K562 (cell line): ENCODE measurements at regions not wholly inside any gene's neighbourhood (a gene's known extent, or its start where the extent isn't known, plus 50 kb on each side); places are given as distances from the start of the nearest gene placed in this dataset.
A peak's percentile ranks its signal among the peaks of the same experiment; 100 is the strongest.

Source experiments
- CSDE1 ChIP-seq, 2 experiments: fragments of 450-650 bp; IDR thresholded peaks; 2 replicates each; pipeline ENCODE4 v1.6.1; 2016; ENCODE audit warnings: mild to moderate bottlenecking in 1 of 2
- EP300 ChIP-seq: IDR thresholded peaks from 2 replicates; pipeline ENCODE4 v1.6.1; 2012; ENCODE audit warnings: low read length, improper control_type of control experiment
- GATAD2A ChIP-seq: fragments of 450-650 bp; IDR thresholded peaks from 2 replicates; pipeline ENCODE4 v1.6.1; 2017
- HMGN3 ChIP-seq: IDR thresholded peaks from 2 replicates; pipeline ENCODE4 v1.6.1; 2011; ENCODE audit warnings: borderline replicate concordance, low read depth, mild to moderate bottlenecking, mixed read lengths, low read length; ENCODE audit not compliant: insufficient read length; ENCODE audit errors: extremely low read depth
- HNRNPUL1 ChIP-seq: fragments of 200-400 bp; formaldehyde crosslinking; IDR thresholded peaks from 2 replicates; pipeline ENCODE4 v1.6.1; 2017; ENCODE audit warnings: low read length
- JUND ChIP-seq, 2 experiments: IDR thresholded peaks; 2 replicates in 1 of 2; 3 replicates in 1 of 2; pipeline ENCODE4 v1.6.1; 2011; ENCODE audit warnings: borderline replicate concordance in 2 of 2, low read depth in 2 of 2, low read length in 2 of 2, improper control_type of control experiment in 1 of 2, missing biosample characterization in 1 of 2, missing genetic modification characterization in 1 of 2, missing genetic modification reagents in 1 of 2
- KAT2B ChIP-seq: IDR thresholded peaks from one replicate; pipeline ENCODE4 v1.6.1; 2012; ENCODE audit warnings: low read depth, mild to moderate bottlenecking, control low read depth, inconsistent platforms, low read length, moderate library complexity
- NFXL1 ChIP-seq: fragments of 450-650 bp; formaldehyde crosslinking; IDR thresholded peaks from 2 replicates; pipeline ENCODE4 v1.4.0; 2021; ENCODE audit warnings: mild to moderate bottlenecking
- RUNX1 ChIP-seq: sonication (generic); IDR thresholded peaks from 2 replicates; pipeline ENCODE4 v1.6.1; 2016; ENCODE audit warnings: antibody characterized with exemption, low read depth
- SMARCA4 ChIP-seq: fragments of 450-650 bp; IDR thresholded peaks from 2 replicates; pipeline ENCODE4 v1.6.1; 2016
- TGIF2 ChIP-seq: sonication (generic); formaldehyde crosslinking; IDR thresholded peaks from 2 replicates; pipeline ENCODE4 v1.8.1; 2022; ENCODE audit warnings: mild to moderate bottlenecking, missing genetic modification reagents, moderate library complexity
- ZNF24 ChIP-seq: fragments of 450-650 bp; IDR thresholded peaks from 2 replicates; pipeline ENCODE4 v1.6.1; 2016
- ZNF398 ChIP-seq: fragments of 250-450 bp; sonication (Bioruptor Pico); IDR thresholded peaks from 2 replicates; pipeline ENCODE4 v1.8.0; 2021; ENCODE audit warnings: moderate library complexity, mild to moderate bottlenecking, inconsistent platforms
- ZNF785 ChIP-seq: fragments of 250-450 bp; sonication (Bioruptor Pico); IDR thresholded peaks from 2 replicates; pipeline ENCODE4 v1.4.0; 2020; ENCODE audit warnings: mild to moderate bottlenecking
- TF ChIP-seq, protein P1 (sequence below), 2 experiments: fragments of 450-650 bp in 1 of 2; sonication (generic) in 1 of 2; formaldehyde crosslinking; conservative IDR thresholded peaks; 2 replicates each; pipeline versions ENCODE4 v1.4.0 to v1.8.1; 2020 to 2022; ENCODE audit warnings: mild to moderate bottlenecking in 1 of 2, missing genetic modification reagents in 1 of 2
- TF ChIP-seq, protein P2 (sequence below): fragments of 200-800 bp; sonication (Bioruptor generic); IDR thresholded peaks from 2 replicates; pipeline ENCODE4 v1.6.1; 2017; ENCODE audit warnings: missing genetic modification characterization, missing compliant biosample characterization
- TF ChIP-seq, protein P3 (sequence below): fragments of 250-450 bp; sonication (Bioruptor Pico); IDR thresholded peaks from 2 replicates; pipeline ENCODE4 v1.4.0; 2020; ENCODE audit warnings: mild to moderate bottlenecking, moderate library complexity

DNA sequence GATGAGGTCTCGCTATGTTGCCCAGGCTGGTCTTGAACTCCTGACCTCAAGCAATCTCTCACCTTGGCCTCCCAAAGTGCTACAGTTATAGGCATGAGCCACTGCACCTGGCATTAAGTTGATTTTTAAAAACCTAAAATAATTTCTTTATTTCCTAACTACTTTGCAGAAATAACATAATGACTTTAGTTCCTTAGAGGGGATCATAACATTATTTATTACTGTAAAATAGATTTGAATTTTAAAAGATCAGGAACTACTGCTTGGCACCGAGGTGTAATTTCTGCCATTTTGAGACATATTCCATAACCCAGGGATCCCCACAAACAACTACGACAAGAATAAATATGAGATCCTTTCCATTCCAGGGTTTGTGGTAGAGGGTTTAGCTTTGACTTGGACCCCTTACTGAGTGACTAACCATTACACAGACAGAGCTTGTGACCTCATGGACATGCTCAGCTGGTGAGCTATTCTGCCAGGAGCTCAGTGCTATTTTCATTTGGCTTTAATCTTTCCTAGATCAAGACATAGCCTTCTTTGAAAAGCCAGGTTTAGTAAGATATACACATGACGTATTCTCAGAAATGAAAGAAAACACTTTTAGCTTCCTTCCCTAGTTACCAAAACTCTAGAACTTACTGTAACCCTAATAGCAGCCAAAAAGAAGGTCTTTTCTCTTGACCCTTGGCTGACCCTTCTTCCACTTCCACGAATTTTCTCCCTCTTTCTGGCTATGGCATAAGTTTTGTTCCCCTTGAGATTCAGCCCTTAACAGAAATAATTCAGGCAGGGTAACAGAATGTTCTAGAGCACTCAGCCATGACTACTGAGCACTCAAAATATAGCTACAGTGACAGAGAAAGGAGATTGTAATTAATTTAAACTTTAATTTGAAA is 75.1 kb upstream of the NUDT4 start (continued):
- TF ChIP-seq ZNF398 (no peak), RUNX1 (no peak), TGIF2 (CRISPR knock-in tag) (no peak), NFXL1 (CRISPR knock-in tag) (no peak), ZNF24 (no peak), CSDE1 (IDR thresholded peaks at IDR 0.05) (no peak), GATAD2A (peak; percentile 82; the same call in 1 of the 2 replicates), ZNF785 (CRISPR knock-in tag) (no peak), KAT2B (no peak), EP300 (peak; percentile 75), HNRNPUL1 (no peak), JUND (IDR thresholded peaks at IDR 0.05; ENCODE audit: borderline replicate concordance, low read depth, low read length) (0 out of 2 replicates have a peak, but pooled peaks have one; percentile 9), JUND (tag; IDR thresholded peaks at IDR 0.05; ENCODE audit: borderline replicate concordance, low read depth, low read length) (peak; percentile 70; the same call in 2 of the 3 replicates), SMARCA4 (peak; percentile 77), HMGN3 (no peak)
- TF ChIP-seq, protein P1, sequence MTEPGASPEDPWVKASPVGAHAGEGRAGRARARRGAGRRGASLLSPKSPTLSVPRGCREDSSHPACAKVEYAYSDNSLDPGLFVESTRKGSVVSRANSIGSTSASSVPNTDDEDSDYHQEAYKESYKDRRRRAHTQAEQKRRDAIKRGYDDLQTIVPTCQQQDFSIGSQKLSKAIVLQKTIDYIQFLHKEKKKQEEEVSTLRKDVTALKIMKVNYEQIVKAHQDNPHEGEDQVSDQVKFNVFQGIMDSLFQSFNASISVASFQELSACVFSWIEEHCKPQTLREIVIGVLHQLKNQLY (CRISPR knock-in tag; conservative IDR thresholded peaks at IDR 0.05): no peak
- TF ChIP-seq, protein P2, sequence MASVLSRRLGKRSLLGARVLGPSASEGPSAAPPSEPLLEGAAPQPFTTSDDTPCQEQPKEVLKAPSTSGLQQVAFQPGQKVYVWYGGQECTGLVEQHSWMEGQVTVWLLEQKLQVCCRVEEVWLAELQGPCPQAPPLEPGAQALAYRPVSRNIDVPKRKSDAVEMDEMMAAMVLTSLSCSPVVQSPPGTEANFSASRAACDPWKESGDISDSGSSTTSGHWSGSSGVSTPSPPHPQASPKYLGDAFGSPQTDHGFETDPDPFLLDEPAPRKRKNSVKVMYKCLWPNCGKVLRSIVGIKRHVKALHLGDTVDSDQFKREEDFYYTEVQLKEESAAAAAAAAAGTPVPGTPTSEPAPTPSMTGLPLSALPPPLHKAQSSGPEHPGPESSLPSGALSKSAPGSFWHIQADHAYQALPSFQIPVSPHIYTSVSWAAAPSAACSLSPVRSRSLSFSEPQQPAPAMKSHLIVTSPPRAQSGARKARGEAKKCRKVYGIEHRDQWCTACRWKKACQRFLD (CRISPR knock-in tag): peak; percentile 61; the same call in 1 of the 2 replicates
- TF ChIP-seq, protein P3, sequence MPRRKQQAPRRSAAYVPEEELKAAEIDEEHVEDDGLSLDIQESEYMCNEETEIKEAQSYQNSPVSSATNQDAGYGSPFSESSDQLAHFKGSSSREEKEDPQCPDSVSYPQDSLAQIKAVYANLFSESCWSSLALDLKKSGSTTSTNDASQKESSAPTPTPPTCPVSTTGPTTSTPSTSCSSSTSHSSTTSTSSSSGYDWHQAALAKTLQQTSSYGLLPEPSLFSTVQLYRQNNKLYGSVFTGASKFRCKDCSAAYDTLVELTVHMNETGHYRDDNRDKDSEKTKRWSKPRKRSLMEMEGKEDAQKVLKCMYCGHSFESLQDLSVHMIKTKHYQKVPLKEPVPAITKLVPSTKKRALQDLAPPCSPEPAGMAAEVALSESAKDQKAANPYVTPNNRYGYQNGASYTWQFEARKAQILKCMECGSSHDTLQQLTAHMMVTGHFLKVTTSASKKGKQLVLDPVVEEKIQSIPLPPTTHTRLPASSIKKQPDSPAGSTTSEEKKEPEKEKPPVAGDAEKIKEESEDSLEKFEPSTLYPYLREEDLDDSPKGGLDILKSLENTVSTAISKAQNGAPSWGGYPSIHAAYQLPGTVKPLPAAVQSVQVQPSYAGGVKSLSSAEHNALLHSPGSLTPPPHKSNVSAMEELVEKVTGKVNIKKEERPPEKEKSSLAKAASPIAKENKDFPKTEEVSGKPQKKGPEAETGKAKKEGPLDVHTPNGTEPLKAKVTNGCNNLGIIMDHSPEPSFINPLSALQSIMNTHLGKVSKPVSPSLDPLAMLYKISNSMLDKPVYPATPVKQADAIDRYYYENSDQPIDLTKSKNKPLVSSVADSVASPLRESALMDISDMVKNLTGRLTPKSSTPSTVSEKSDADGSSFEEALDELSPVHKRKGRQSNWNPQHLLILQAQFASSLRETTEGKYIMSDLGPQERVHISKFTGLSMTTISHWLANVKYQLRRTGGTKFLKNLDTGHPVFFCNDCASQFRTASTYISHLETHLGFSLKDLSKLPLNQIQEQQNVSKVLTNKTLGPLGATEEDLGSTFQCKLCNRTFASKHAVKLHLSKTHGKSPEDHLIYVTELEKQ (CRISPR knock-in tag): peak; percentile 57; the same call in 1 of the 2 replicates
